ENCODE measurements at regions not wholly inside any gene's neighbourhood (a gene's known extent, or its start where the extent isn't known, plus 50 kb on each side); places are given as distances from the start of the nearest gene placed in this dataset.

DNA sequence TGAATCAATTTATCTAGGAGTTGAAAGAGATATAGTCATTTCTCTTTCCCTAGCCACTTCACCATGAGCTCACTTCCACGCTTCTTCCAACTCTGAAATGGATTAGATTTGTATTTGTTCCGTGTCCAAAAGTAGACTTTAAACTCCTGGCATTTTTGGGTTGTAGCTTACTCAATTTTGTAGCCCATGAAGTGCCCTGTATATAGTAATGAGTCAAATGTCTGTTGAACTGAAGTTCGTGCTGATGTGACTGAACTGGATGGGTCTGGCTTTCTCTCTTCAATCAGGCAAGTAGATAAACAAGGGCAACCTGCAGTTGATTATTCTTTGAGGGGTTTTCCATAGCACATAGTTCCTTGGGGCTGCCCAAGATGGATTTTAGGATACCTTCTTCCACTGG is 450.6 kb downstream of the SH2D1A start:
- TF ChIP-seq POLR2A (IDR thresholded peaks at IDR 0.05; ENCODE audit: low read depth, low read length) = no peak
- TF ChIP-seq CTCF (IDR thresholded peaks at IDR 0.05 in 2 of 3, conservative IDR thresholded peaks at IDR 0.05 in 1 of 3; ENCODE audit: control insufficient read depth in 2 of 3, extremely low read depth in 1 of 3, insufficient read depth in 1 of 3, low read depth in 3 of 3, low read length in 3 of 3) = no peak
- TF ChIP-seq, protein P1, sequence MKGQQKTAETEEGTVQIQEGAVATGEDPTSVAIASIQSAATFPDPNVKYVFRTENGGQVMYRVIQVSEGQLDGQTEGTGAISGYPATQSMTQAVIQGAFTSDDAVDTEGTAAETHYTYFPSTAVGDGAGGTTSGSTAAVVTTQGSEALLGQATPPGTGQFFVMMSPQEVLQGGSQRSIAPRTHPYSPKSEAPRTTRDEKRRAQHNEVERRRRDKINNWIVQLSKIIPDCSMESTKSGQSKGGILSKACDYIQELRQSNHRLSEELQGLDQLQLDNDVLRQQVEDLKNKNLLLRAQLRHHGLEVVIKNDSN (IDR thresholded peaks at IDR 0.05; ENCODE audit: borderline replicate concordance, extremely low read length, insufficient read depth, low read depth, low read length) = no peak
- TF ChIP-seq CREB1 (IDR thresholded peaks at IDR 0.05; ENCODE audit: low read depth) = no peak
- TF ChIP-seq SRF (IDR thresholded peaks at IDR 0.05; ENCODE audit: low read depth in 2 of 2, low read length in 2 of 2) = no peak
- no peak for TF ChIP-seq ZNF24 (IDR thresholded peaks at IDR 0.05)
- no peak for TF ChIP-seq EP300 (IDR thresholded peaks at IDR 0.05; ENCODE audit: borderline replicate concordance in 1 of 2, control insufficient read depth in 1 of 2, low read depth in 2 of 2, low read length in 2 of 2)
- TF ChIP-seq DPF2 (IDR thresholded peaks at IDR 0.05) = no peak
- TF ChIP-seq RBBP5 (conservative IDR thresholded peaks at IDR 0.05) = no peak
- no peak for TF ChIP-seq ZBTB33 (IDR thresholded peaks at IDR 0.05)
